Mucosa of rectum (tissue), 2 donors: ENCODE measurements at regions not wholly inside any gene's neighbourhood (a gene's known extent, or its start where the extent isn't known, plus 50 kb on each side); places are given as distances from the start of the nearest gene placed in this dataset.

Experiments
- H3K27ac ChIP-seq, 2 donors: one replicate each; pipeline ENCODE4 v1.7.0; 2013; ENCODE audit warnings: inconsistent platforms in 2 of 2, low read depth in 2 of 2, low read length in 2 of 2
- H3K27me3 ChIP-seq, 2 donors: one replicate each; pipeline ENCODE4 v1.7.0; 2013; ENCODE audit warnings: low read length in 2 of 2; ENCODE audit not compliant: control insufficient read depth in 2 of 2, insufficient read depth in 2 of 2
- H3K36me3 ChIP-seq, 2 donors: one replicate each; pipeline ENCODE4 v1.7.0; 2013; ENCODE audit warnings: low read length in 2 of 2; ENCODE audit not compliant: control insufficient read depth in 2 of 2, insufficient read depth in 2 of 2
- H3K4me1 ChIP-seq, 2 donors: one replicate each; pipeline ENCODE4 v1.7.0; 2013; ENCODE audit warnings: low read length in 2 of 2, mild to moderate bottlenecking in 1 of 2; ENCODE audit not compliant: control insufficient read depth in 2 of 2, insufficient read depth in 2 of 2
- H3K4me3 ChIP-seq, 2 donors: one replicate each; pipeline ENCODE4 v1.7.0; 2013; ENCODE audit warnings: low read length in 2 of 2
- H3K9ac ChIP-seq, 2 donors: one replicate each; pipeline ENCODE4 v1.7.0; 2013; ENCODE audit warnings: low read length in 2 of 2, low read depth in 1 of 2, mild to moderate bottlenecking in 1 of 2
- H3K9me3 ChIP-seq, 2 donors: one replicate each; pipeline ENCODE4 v1.7.0; 2013; ENCODE audit warnings: low read length in 2 of 2; ENCODE audit not compliant: control insufficient read depth in 2 of 2
- donor health status: healthy.
- donor health status: Normal muscosa, but diverticular disease.

- Histone ChIP-seq H3K9me3 (no peaks in the 10 kb centered on the region), H3K4me1 (no peaks in the 10 kb centered on the region), H3K36me3 (no peaks in the 10 kb centered on the region), H3K4me3 (no peak overlapping the region), H3K27ac (no peak overlapping the region), H3K27me3 (no peaks in the 10 kb centered on the region), H3K9ac (no peak overlapping the region)
Measured at GRCh38 chr6:8674126-8674525, 238.8 kb upstream of the SLC35B3 start.

GRCh38 chr6:8672882-8673281 lies 237.5 kb upstream of the SLC35B3 start:
- Histone ChIP-seq H3K9me3 (no peaks in the 10 kb centered on the region), H3K27me3 (no peaks in the 10 kb centered on the region), H3K4me3 (no peak overlapping the region), H3K9ac (no peak overlapping the region), H3K4me1 (no peaks in the 10 kb centered on the region), H3K36me3 (no peaks in the 10 kb centered on the region), H3K27ac (no peak overlapping the region)

- H3K27ac ChIP-seq = no peak overlapping the region
- no peaks in the 10 kb centered on the region for H3K27me3 ChIP-seq
- no peaks in the 10 kb centered on the region for H3K4me1 ChIP-seq
- H3K4me3 ChIP-seq = no peak overlapping the region
- H3K9ac ChIP-seq = no peak overlapping the region
- H3K9me3 ChIP-seq = no peaks in the 10 kb centered on the region
- no peaks in the 10 kb centered on the region for H3K36me3 ChIP-seq
Measured at GRCh38 chr6:8670792-8671191, 235.4 kb upstream of the SLC35B3 start.

- Histone ChIP-seq H3K36me3 (no peaks in the 10 kb centered on the region), H3K4me1 (no peaks in the 10 kb centered on the region), H3K27ac (no peak overlapping the region), H3K9me3 (no peaks in the 10 kb centered on the region), H3K4me3 (no peak overlapping the region), H3K27me3 (no peaks in the 10 kb centered on the region), H3K9ac (no peak overlapping the region)
Measured at GRCh38 chr6:8664700-8665099, 229.4 kb upstream of the SLC35B3 start.

- Histone ChIP-seq H3K27ac (no peak overlapping the region), H3K9me3 (no peaks in the 10 kb centered on the region), H3K4me3 (no peak overlapping the region), H3K4me1 (no peaks in the 10 kb centered on the region), H3K9ac (no peak overlapping the region), H3K27me3 (no peaks in the 10 kb centered on the region), H3K36me3 (no peaks in the 10 kb centered on the region)
Measured at GRCh38 chr6:8664070-8664469, 228.7 kb upstream of the SLC35B3 start.

- no peaks in the 10 kb centered on the region for H3K27me3 ChIP-seq
- H3K9me3 ChIP-seq = no peaks in the 10 kb centered on the region
- H3K27ac ChIP-seq = no peak overlapping the region
- H3K4me1 ChIP-seq = no peaks in the 10 kb centered on the region
- H3K4me3 ChIP-seq = no peak overlapping the region
- H3K36me3 ChIP-seq = no peaks in the 10 kb centered on the region
- no peak overlapping the region for H3K9ac ChIP-seq
Measured at GRCh38 chr6:8659404-8660189, 224.3 kb upstream of the SLC35B3 start.

- Histone ChIP-seq H3K27ac (no peak overlapping the region), H3K9ac (no peak overlapping the region), H3K4me3 (no peak overlapping the region), H3K27me3 (no peaks in the 10 kb centered on the region), H3K4me1 (no peaks in the 10 kb centered on the region), H3K36me3 (no peaks in the 10 kb centered on the region), H3K9me3 (no peaks in the 10 kb centered on the region)
Measured at GRCh38 chr6:8658416-8658815, 223.1 kb upstream of the SLC35B3 start.

- H3K4me3 ChIP-seq = no peak overlapping the region
- H3K27me3 ChIP-seq = no peaks in the 10 kb centered on the region
- H3K27ac ChIP-seq = no peak overlapping the region
- H3K4me1 ChIP-seq = no peaks in the 10 kb centered on the region
- no peaks in the 10 kb centered on the region for H3K36me3 ChIP-seq
- H3K9me3 ChIP-seq = no peaks in the 10 kb centered on the region
- H3K9ac ChIP-seq = no peak overlapping the region
Measured at GRCh38 chr6:8657522-8657921, 222.2 kb upstream of the SLC35B3 start.

- Histone ChIP-seq H3K9me3 (no peaks in the 10 kb centered on the region), H3K4me1 (no peaks in the 10 kb centered on the region), H3K27ac (no peak overlapping the region), H3K4me3 (no peak overlapping the region), H3K9ac (no peak overlapping the region), H3K27me3 (no peaks in the 10 kb centered on the region), H3K36me3 (no peaks in the 10 kb centered on the region)
Measured at GRCh38 chr6:8655670-8656454, 220.5 kb upstream of the SLC35B3 start.

GRCh38 chr6:8652710-8653109 lies 217.4 kb upstream of the SLC35B3 start:
- H3K4me1 ChIP-seq = no peaks in the 10 kb centered on the region
- no peaks in the 10 kb centered on the region for H3K36me3 ChIP-seq
- H3K27me3 ChIP-seq = no peaks in the 10 kb centered on the region
- H3K27ac ChIP-seq = no peak overlapping the region
- H3K9ac ChIP-seq = no peak overlapping the region
- no peak overlapping the region for H3K4me3 ChIP-seq
- no peaks in the 10 kb centered on the region for H3K9me3 ChIP-seq
